Motor neuron (in vitro differentiated cells): ENCODE measurements at regions not wholly inside any gene's neighbourhood (a gene's known extent, or its start where the extent isn't known, plus 50 kb on each side); places are given as distances from the start of the nearest gene placed in this dataset.
"Not testable (repeated sequence)": the region's sequence is repeated elsewhere in the genome, so short reads cannot be mapped to it uniquely, and the experiment has no call there.

Source experiments
- ATAC-seq, 8 experiments: fragments of 200-7000 bp; cut with Tn5 transposase; replicated peaks in 6 of 8; 2 replicates each; pipeline ENCODE4 v1.8.0; 2021; ENCODE audit warnings: mild to moderate bottlenecking in 8 of 8, moderate library complexity in 8 of 8
- H3K27ac ChIP-seq, 2 donors: fragments of 250-450 bp; sonication (Bioruptor Pico); 2 replicates each; pipeline ENCODE4 v1.9.0; 2021; ENCODE audit warnings: antibody characterized with exemption in 2 of 2, mild to moderate bottlenecking in 2 of 2, moderate library complexity in 1 of 2
- H3K4me1 ChIP-seq, 2 donors: fragments of 250-450 bp; sonication (Bioruptor Pico); replicated peaks in 1 of 2; 2 replicates each; pipeline ENCODE4 v1.6.1; 2021; ENCODE audit warnings: antibody characterized with exemption in 2 of 2, mild to moderate bottlenecking in 2 of 2, moderate library complexity in 1 of 2
- H3K4me3 ChIP-seq, 5 donors: fragments of 250-450 bp; sonication (Bioruptor Pico); 2 replicates each; pipeline ENCODE4 v1.9.0; 2021; ENCODE audit warnings: antibody characterized with exemption in 5 of 5, mild to moderate bottlenecking in 5 of 5, moderate library complexity in 4 of 5
- WGBS, 10 experiments: fragments of 450-650 bp; shearing (Covaris generic); methylation state at CpG; one replicate each; pipeline ENCODE4 v1.0.0; 2022; 5-methylcytosine and 5-hydroxymethylcytosine counted together
- in situ Hi-C, 9 experiments: fragments of 400-800 bp; cut with MboI; loops; one replicate each; pipeline ENCODE4 v1.15.0; 2021; ENCODE audit warnings: low sequenced_read_pairs in 9 of 9, low pct_unique_long_range_greater_than_20kb in 2 of 9; ENCODE audit not compliant: unreplicated experiment in 9 of 9

DNA sequence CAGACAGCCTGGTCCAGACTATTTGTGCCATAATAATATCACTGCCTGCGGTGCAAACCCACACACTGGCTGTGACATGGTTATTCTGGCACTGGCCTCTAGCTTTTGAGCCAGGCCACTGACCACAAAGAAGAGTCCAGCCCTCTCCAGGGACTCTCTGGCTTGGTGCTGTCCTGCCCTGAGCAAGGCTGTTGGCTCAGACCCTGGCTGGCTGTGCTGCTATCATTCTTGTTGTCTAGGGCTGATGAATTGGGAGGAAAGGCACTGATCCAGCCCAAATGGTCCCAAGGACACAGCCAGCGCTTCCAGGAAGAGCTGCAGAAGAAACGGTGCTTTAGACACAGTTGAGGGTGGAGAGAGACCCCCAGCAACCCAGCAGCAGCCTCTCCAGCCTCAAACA is 80.8 kb downstream of the TMEM130 start:
- Histone ChIP-seq H3K4me3 (no peak overlapping the region), H3K27ac (no peak overlapping the region), H3K4me1 (no peaks in the 10 kb centered on the region)
- in situ Hi-C loops, result no loop called here
- WGBS, 10 experiments, result 0 to 93% methylated on average over 1 to 3 of the region's 3 CpGs; no CpG with 5 or more reads in 8 of the 10 experiments
- no peak for ATAC-seq

DNA sequence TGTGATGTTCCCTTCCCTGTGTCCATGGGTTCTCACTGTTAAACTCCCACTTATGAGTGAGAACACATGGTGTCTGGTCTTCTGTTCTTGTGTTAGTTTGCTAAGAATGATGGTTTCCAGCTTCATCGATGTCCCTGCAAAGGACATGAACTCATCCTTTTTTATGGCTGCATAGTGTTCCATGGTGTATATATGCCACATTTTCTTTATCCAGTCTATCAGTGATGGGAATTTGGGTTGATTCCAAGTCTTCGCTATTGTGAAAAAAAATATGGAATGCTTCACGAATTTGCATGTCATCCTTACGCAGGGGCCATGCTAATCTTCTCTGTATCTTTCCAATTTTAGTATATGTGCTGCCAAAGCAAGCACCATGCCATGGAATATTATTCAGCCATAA is 75.4 kb downstream of the TMEM130 start:
- in situ Hi-C loops, H3K4me3 ChIP-seq, ATAC-seq, H3K4me1 ChIP-seq, H3K27ac ChIP-seq: not testable (repeated sequence)
- WGBS, 10 experiments, result 34 to 100% (median 90%) methylated on average over 1 to 4 of the region's 4 CpGs; no CpG with 5 or more reads in 1 of the 10 experiments

DNA sequence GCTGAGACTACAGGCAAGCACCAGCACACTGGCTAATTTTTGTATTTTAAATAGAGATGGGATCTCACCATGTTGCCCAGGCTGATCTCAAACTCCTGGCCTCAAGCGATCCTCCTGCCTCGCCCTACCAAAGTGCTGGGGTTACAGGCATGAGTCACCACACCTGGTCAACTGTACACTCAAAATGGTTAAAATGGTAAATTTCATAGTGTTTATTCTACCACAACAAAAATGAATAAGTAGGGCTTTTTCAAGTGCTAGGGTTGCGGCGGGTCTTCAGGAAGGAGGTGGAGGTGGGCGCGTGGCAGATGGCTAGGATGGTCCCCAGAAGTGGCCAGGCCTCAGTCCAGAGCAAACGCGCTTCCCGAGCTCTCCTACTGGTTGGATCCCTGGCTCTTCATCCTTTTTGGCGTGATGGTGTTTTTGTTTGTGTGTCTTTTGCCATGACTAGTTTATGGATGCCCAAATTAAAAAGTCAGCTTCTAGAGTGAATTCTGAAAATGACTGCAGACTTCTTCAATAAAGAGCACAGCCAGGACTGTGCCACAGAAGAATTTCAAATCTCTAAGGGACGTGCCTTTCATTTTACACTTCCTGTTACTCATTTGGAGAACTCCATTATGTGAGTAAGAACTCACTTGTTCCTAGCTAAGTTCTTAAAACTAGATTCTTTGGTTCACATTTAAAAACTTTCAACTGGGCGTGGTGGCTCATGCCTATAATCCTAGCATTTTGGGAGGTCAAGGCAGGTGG is 73.9 kb downstream of the TMEM130 start:
- no peaks in the 10 kb centered on the region for H3K4me1 ChIP-seq
- no peak overlapping the region for H3K4me3 ChIP-seq
- no peak for ATAC-seq
- in situ Hi-C loops, result no loop called here
- 6 to 100% (median 74%) methylated on average over 1 to 11 of the region's 12 CpGs; no CpG with 5 or more reads in 2 of the 10 experiments for WGBS, 10 experiments
- H3K27ac ChIP-seq, result no peak overlapping the region
